ENCODE measurements at regions not wholly inside any gene's neighbourhood (a gene's known extent, or its start where the extent isn't known, plus 50 kb on each side); places are given as distances from the start of the nearest gene placed in this dataset.

DNA sequence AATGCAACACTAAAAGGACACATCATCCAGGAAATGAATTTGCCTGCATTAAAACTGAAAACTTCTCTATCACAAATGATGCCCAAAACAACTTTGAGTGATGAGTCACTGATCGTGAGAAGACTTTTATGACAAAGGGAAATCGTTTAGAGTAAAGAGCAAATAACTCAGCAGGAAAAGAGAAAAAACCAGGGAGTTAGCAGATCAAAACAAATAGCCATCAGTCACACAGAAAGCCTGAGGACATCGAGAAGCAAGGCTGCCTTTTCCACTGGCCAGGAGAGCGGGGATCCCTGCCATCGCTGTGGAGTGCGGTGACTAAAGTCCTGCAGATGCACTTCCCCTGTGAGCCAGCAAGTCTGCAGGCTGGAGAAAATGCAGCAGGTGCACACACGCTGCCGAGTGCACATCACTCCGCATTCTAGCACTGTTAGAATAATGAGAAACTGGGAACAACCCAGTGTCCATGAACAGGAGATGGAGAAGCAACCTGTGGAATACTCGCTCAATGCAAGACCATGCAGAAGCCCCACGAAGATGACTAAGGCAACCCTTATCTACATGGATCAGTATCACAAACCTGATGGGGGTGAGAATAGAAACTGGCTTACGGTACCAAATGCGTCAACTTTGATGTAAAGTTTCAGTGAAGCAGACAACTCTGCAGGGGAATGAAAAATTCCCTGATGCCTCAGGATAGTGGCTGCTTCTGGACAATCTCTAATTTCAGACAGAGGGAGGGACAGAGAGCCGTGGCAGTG lies 86.4 kb downstream of the NSMCE3 start:
- TF ChIP-seq CTCF (IDR thresholded peaks at IDR 0.05; ENCODE audit: partially characterized antibody, unreplicated experiment) = no peak
- DNase-seq = no peak
- no peak overlapping the region for H3K4me3 Mint-ChIP-seq (ENCODE audit: unreplicated experiment)

GRCh38 chr15:29182590-29182989 lies 87.0 kb downstream of the NSMCE3 start:
- no peak for DNase-seq
- no peak overlapping the region for H3K4me3 Mint-ChIP-seq (ENCODE audit: unreplicated experiment)
- peaks cover 4% of the 10 kb centered on the region for H3K36me3 Mint-ChIP-seq (ENCODE audit: unreplicated experiment)
- H3K27ac Mint-ChIP-seq (ENCODE audit: unreplicated experiment) = no peak overlapping the region
- no peak for TF ChIP-seq CTCF (IDR thresholded peaks at IDR 0.05; ENCODE audit: partially characterized antibody, unreplicated experiment)
- H3K27me3 Mint-ChIP-seq (ENCODE audit: unreplicated experiment) = no peaks in the 10 kb centered on the region
- no peaks in the 10 kb centered on the region for H3K9me3 Mint-ChIP-seq (ENCODE audit: unreplicated experiment)
- no peaks in the 10 kb centered on the region for H3K4me1 Mint-ChIP-seq (ENCODE audit: low read depth, unreplicated experiment)

More for the DNA sequence above, 86.4 kb downstream of the NSMCE3 start:
- Mint-ChIP-seq H3K4me1 (ENCODE audit: low read depth, unreplicated experiment) (no peaks in the 10 kb centered on the region), H3K27ac (ENCODE audit: unreplicated experiment) (no peak overlapping the region), H3K36me3 (ENCODE audit: unreplicated experiment) (peaks cover 4% of the 10 kb centered on the region), H3K9me3 (ENCODE audit: unreplicated experiment) (no peaks in the 10 kb centered on the region), H3K27me3 (ENCODE audit: unreplicated experiment) (peaks cover under 1% of the 10 kb centered on the region)

DNA sequence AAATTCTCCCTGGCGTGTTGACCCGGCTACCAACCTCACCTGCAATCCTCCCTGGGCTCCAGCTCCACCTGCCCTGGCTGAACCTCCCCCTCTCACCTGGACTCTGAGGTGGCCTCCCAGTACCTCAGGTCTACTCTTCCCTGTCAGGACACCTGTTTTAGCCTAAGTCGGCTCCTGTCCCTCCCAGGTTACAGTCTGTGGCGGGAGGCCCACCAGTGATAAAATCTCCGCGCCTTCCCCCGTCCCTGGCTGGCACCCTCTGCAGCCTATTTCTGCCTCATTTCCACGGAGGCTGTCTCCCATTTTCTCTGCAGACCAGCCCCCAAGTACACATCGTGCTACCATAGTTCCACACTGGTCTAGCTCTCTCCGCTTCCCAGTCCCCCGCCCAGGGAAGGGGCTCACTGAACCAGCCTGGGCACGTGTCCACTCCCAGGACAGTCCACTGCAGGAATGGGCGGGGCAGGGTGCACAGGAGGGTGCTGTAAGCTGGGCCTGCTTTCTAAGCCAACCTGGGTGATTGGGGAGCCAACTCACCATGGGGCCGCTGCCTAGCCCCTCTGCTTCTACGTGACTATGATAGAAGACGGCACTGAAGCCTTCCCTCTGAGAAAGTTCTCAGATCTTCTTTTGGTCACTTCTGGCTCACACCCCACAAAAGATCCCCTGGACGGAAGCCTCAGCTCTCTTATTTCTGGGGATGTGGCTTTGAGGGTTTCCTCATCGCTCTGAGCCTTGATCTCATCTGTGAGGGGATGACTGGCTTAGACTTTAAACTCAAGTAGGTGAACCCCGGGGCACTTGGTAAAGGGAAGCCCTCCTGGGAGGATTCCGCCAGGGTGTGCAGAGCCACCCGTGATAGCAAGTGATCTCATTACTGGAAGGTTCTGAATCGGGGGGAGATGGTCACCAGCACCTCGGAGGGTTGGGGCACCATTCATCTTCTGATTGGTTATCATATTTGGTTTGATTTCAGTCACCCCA lies 96.6 kb downstream of the NSMCE3 start:
- no peak for TF ChIP-seq CTCF (IDR thresholded peaks at IDR 0.05; ENCODE audit: partially characterized antibody, unreplicated experiment)
- peaks cover 5% of the 10 kb centered on the region for H3K27me3 Mint-ChIP-seq (ENCODE audit: unreplicated experiment)
- no peaks in the 10 kb centered on the region for H3K36me3 Mint-ChIP-seq (ENCODE audit: unreplicated experiment)
- no peak overlapping the region for H3K4me3 Mint-ChIP-seq (ENCODE audit: unreplicated experiment)
- no peak overlapping the region for H3K27ac Mint-ChIP-seq (ENCODE audit: unreplicated experiment)
- peaks cover 4% of the 10 kb centered on the region for H3K4me1 Mint-ChIP-seq (ENCODE audit: low read depth, unreplicated experiment)
- DNase-seq = no peak
- H3K9me3 Mint-ChIP-seq (ENCODE audit: unreplicated experiment) = no peaks in the 10 kb centered on the region

DNA sequence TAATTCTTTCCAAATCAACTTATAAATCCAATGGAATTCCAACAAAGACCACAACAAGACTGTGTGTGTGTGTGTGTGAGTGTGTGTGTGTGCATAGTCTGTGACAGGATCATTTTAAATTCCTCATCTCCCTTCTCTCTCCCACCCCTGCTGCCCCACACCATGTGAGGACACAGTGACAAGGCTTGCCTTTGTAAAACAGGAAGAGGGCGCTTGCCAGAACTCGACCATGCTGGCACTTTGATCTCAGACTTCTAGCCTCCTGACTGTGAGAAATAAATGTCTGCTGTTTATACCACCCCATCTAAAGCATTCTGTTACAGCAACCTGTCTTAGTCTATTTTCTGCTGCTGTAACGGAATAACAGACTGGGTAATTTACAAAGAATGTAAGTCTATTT lies 99.1 kb downstream of the NSMCE3 start:
- no peak overlapping the region for H3K4me3 Mint-ChIP-seq (ENCODE audit: unreplicated experiment)
- H3K27ac Mint-ChIP-seq (ENCODE audit: unreplicated experiment) = no peak overlapping the region
- H3K27me3 Mint-ChIP-seq (ENCODE audit: unreplicated experiment) = peaks cover 4% of the 10 kb centered on the region
- H3K36me3 Mint-ChIP-seq (ENCODE audit: unreplicated experiment) = no peaks in the 10 kb centered on the region
- no peak for TF ChIP-seq CTCF (IDR thresholded peaks at IDR 0.05; ENCODE audit: partially characterized antibody, unreplicated experiment)
- peaks cover 4% of the 10 kb centered on the region for H3K4me1 Mint-ChIP-seq (ENCODE audit: low read depth, unreplicated experiment)
- DNase-seq = no peak
- H3K9me3 Mint-ChIP-seq (ENCODE audit: unreplicated experiment) = peaks cover 1% of the 10 kb centered on the region
